B cell (primary cell): ENCODE measurements at regions not wholly inside any gene's neighbourhood (a gene's known extent, or its start where the extent isn't known, plus 50 kb on each side); places are given as distances from the start of the nearest gene placed in this dataset.

Source experiments
- ATAC-seq: fragments of 200-7000 bp; cut with Tn5 transposase; one replicate; pipeline ENCODE4 v1.10.0; 2021; ENCODE audit warnings: low read depth, mild to moderate bottlenecking, moderate number of reproducible peaks, moderate library complexity
- CTCF ChIA-PET: fragments of 350-600 bp; sonication (Branson Sonifier 250); formaldehyde crosslinking; loops from one replicate; lab custom pipeline; 2021; ENCODE audit warnings: antibody characterized with exemption, inconsistent platforms; lab: Charles Lee
- POLR2A ChIA-PET: fragments of 350-600 bp; sonication (Branson Sonifier 250); formaldehyde crosslinking; loops from one replicate; lab custom pipeline; 2021; ENCODE audit warnings: antibody characterized with exemption; lab: Charles Lee
- DNase-seq: peaks from one replicate; pipeline ENCODE4 v3.0.0; 2013
- H2AFZ ChIP-seq: 2 replicates; pipeline ENCODE4 v1.6.1; 2012; ENCODE audit warnings: mild to moderate bottlenecking, low read depth, low read length; ENCODE audit not compliant: insufficient read depth, poor library complexity, severe bottlenecking
- H3K27ac ChIP-seq, 2 donors: 1 replicate in 1 of 2; 2 replicates in 1 of 2; pipeline ENCODE4 v1.5.1; 2012 to 2013; ENCODE audit warnings: low read length in 2 of 2, mild to moderate bottlenecking in 2 of 2, moderate library complexity in 1 of 2
- H3K27me3 ChIP-seq, 4 experiments: fragments of 200-600 bp in 1 of 4; sonication (generic) in 1 of 4; replicated peaks in 1 of 4; 1 replicate in 2 of 4; 2 replicates in 2 of 4; pipeline versions ENCODE4 v1.6.1 to v1.7.0; 2013 to 2016; ENCODE audit warnings: low read length in 3 of 4, mild to moderate bottlenecking in 2 of 4, mixed read lengths in 1 of 4, moderate library complexity in 1 of 4; ENCODE audit not compliant: insufficient read depth in 4 of 4, control insufficient read depth in 3 of 4; ENCODE audit errors: control extremely low read depth in 1 of 4
- H3K36me3 ChIP-seq, 2 experiments: replicated peaks in 1 of 2; 1 replicate in 1 of 2; 2 replicates in 1 of 2; pipeline versions ENCODE4 v1.6.1 to v1.7.1; 2013; ENCODE audit warnings: low read length in 1 of 2; ENCODE audit not compliant: insufficient read depth in 2 of 2, control insufficient read depth in 1 of 2; ENCODE audit errors: control extremely low read depth in 1 of 2, extremely low read depth in 1 of 2
- H3K4me1 ChIP-seq, 2 donors: fragments of 200-600 bp in 1 of 2; sonication (generic) in 1 of 2; 1 replicate in 1 of 2; 2 replicates in 1 of 2; pipeline versions ENCODE4 v1.5.1 to v1.6.1; 2013 to 2017; ENCODE audit warnings: low read length in 2 of 2; ENCODE audit not compliant: control insufficient read depth in 2 of 2, insufficient read depth in 2 of 2
- H3K4me2 ChIP-seq: replicated peaks from 2 replicates; pipeline ENCODE3; 2012; ENCODE audit warnings: mild to moderate bottlenecking, low read depth, low read length; ENCODE audit not compliant: poor library complexity, severe bottlenecking
- H3K4me3 ChIP-seq, 5 experiments: fragments of 200-600 bp in 1 of 5; sonication (generic) in 1 of 5; 1 replicate in 3 of 5; 2 replicates in 2 of 5; pipeline versions ENCODE4 v1.5.1 to v1.7.0; 2011 to 2016; ENCODE audit warnings: low read length in 4 of 5, mild to moderate bottlenecking in 4 of 5, low read depth in 2 of 5, control low read depth in 1 of 5, moderate library complexity in 1 of 5; ENCODE audit not compliant: insufficient read depth in 1 of 5; ENCODE audit errors: control extremely low read depth in 1 of 5, extremely low read depth in 1 of 5
- H3K79me2 ChIP-seq: fragments of 200-600 bp; sonication (generic); one replicate; pipeline ENCODE4 v1.6.0; 2016; ENCODE audit warnings: low read length; ENCODE audit not compliant: control insufficient read depth, insufficient read depth
- H3K9ac ChIP-seq: fragments of 200-600 bp; sonication (generic); 2 replicates; pipeline ENCODE4 v1.6.1; 2017; ENCODE audit warnings: mild to moderate bottlenecking, low read length, moderate library complexity
- H3K9me3 ChIP-seq, 3 donors: one replicate each; pipeline versions ENCODE4 v1.6.1 to v1.7.1; 2013; ENCODE audit warnings: low read length in 2 of 3; ENCODE audit not compliant: control insufficient read depth in 2 of 3, insufficient read depth in 1 of 3; ENCODE audit errors: control extremely low read depth in 1 of 3
- H4K20me1 ChIP-seq: 2 replicates; pipeline ENCODE4 v1.6.0; 2012; ENCODE audit warnings: mild to moderate bottlenecking, low read length; ENCODE audit not compliant: insufficient read depth, control insufficient read depth, poor library complexity, severe bottlenecking
- H3K27ac Mint-ChIP-seq: one replicate; pipeline ENCODE4 v1.8.0; 2021; ENCODE audit warnings: mixed read lengths
- H3K27me3 Mint-ChIP-seq: one replicate; pipeline ENCODE4 v1.8.0; 2021; ENCODE audit warnings: mixed read lengths
- H3K4me1 Mint-ChIP-seq: one replicate; pipeline ENCODE4 v1.8.0; 2021; ENCODE audit warnings: mixed read lengths
- H3K4me3 Mint-ChIP-seq: one replicate; pipeline ENCODE4 v1.8.0; 2021; ENCODE audit warnings: mixed read lengths
- H3K9me3 Mint-ChIP-seq: one replicate; pipeline ENCODE4 v1.8.0; 2022; ENCODE audit warnings: mixed read lengths; ENCODE audit not compliant: insufficient read depth
- CTCF ChIP-seq: fragments of 200-600 bp; IDR thresholded peaks from one replicate; pipeline ENCODE4 v1.8.0; 2022; ENCODE audit warnings: antibody characterized with exemption, mild to moderate bottlenecking
- EZH2 ChIP-seq: IDR thresholded peaks from 2 replicates; pipeline ENCODE4 v1.6.1; 2012; ENCODE audit warnings: borderline replicate concordance, low read depth, mild to moderate bottlenecking, moderate library complexity, low read length; ENCODE audit not compliant: insufficient read depth, poor library complexity, severe bottlenecking
- WGBS: methylation state at CpG from one replicate; pipeline ENCODE4 v1.1.5; 2013; ENCODE audit warnings: missing lambda C conversion rate; ENCODE audit not compliant: insufficient coverage; 5-methylcytosine and 5-hydroxymethylcytosine counted together
- intact Hi-C: fragments of 100-400 bp; cut with micrococcal nuclease; formaldehyde crosslinking; loops from one replicate; pipeline ENCODE4 v1.10.0; 2022

- no peak for ATAC-seq
- no peak for DNase-seq
- no peak overlapping the region for H3K9ac ChIP-seq
- Mint-ChIP-seq H3K27me3 (no peaks in the 10 kb centered on the region), H3K27ac (no peak overlapping the region), H3K4me3 (no peak overlapping the region), H3K4me1 (no peaks in the 10 kb centered on the region), H3K9me3 (no peaks in the 10 kb centered on the region)
- H3K9me3 ChIP-seq: no peaks in the 10 kb centered on the region
- no peak overlapping the region for H2AFZ ChIP-seq
- H4K20me1 ChIP-seq: no peaks in the 10 kb centered on the region
- intact Hi-C loops: no loop called here
- H3K79me2 ChIP-seq: no peaks in the 10 kb centered on the region
- no peaks in the 10 kb centered on the region for H3K4me1 ChIP-seq
- H3K4me2 ChIP-seq: no peak overlapping the region
- H3K36me3 ChIP-seq: no peaks in the 10 kb centered on the region
- POLR2A ChIA-PET: no interaction called here
- H3K27ac ChIP-seq: no peak overlapping the region
- CTCF ChIA-PET: no interaction called here
- no peak for TF ChIP-seq EZH2
- no peak for TF ChIP-seq CTCF
- H3K27me3 ChIP-seq: no peaks in the 10 kb centered on the region
- 100% methylated on average over 1 of the region's 4 CpGs for WGBS
- no peak overlapping the region for H3K4me3 ChIP-seq
These were observed 394.1 kb downstream of the C12orf75 start for GRCh38 chr12:105724641-105725040.

- Histone ChIP-seq H2AFZ (no peak overlapping the region), H4K20me1 (no peaks in the 10 kb centered on the region), H3K27ac (no peak overlapping the region), H3K9ac (no peak overlapping the region), H3K4me1 (no peaks in the 10 kb centered on the region), H3K4me3 (no peak overlapping the region), H3K27me3 (no peaks in the 10 kb centered on the region), H3K36me3 (no peaks in the 10 kb centered on the region), H3K79me2 (no peaks in the 10 kb centered on the region), H3K9me3 (no peaks in the 10 kb centered on the region), H3K4me2 (no peak overlapping the region)
- Mint-ChIP-seq H3K9me3 (no peaks in the 10 kb centered on the region), H3K27me3 (no peaks in the 10 kb centered on the region), H3K4me1 (no peaks in the 10 kb centered on the region), H3K27ac (no peak overlapping the region), H3K4me3 (no peak overlapping the region)
- ChIA-PET POLR2A (no interaction called here), CTCF (no interaction called here)
- DNase-seq (no peak), ATAC-seq (no peak)
- intact Hi-C loops: no loop called here
- no peak for TF ChIP-seq EZH2
- no peak for TF ChIP-seq CTCF
These were observed 394.6 kb downstream of the C12orf75 start for GRCh38 chr12:105725054-105725453.
